RPMI7951 (cell line): ENCODE measurements at regions not wholly inside any gene's neighbourhood (a gene's known extent, or its start where the extent isn't known, plus 50 kb on each side); places are given as distances from the start of the nearest gene placed in this dataset.
A peak's percentile ranks its signal among the peaks of the same experiment; 100 is the strongest.
"Not testable (repeated sequence)": the region's sequence is repeated elsewhere in the genome, so short reads cannot be mapped to it uniquely, and the experiment has no call there.

Source experiments
- DNase-seq: peaks from one replicate; pipeline ENCODE4 v3.0.0-alpha.2; 2012; ENCODE audit warnings: low read depth

DNA sequence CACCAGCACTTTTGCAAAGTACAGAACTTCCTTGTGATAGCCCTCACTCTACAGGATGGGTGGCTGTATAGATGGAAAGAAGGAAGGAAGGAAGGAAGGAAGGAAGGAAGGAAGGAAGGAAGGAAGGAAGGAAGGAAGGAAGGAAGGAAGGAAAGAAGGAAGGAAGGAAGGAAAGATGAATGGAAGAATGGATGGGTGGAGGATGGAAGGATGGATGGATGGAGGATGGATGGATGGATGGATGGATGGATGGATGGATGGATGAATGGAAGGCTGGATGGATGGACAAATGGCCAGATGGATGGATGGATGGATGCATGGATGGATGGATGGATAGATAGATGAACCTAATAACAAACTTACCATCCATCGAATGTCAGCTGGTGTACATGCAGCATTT, 256.9 kb downstream of the ANKRD60 start:
- DNase-seq: not testable (repeated sequence)

DNA sequence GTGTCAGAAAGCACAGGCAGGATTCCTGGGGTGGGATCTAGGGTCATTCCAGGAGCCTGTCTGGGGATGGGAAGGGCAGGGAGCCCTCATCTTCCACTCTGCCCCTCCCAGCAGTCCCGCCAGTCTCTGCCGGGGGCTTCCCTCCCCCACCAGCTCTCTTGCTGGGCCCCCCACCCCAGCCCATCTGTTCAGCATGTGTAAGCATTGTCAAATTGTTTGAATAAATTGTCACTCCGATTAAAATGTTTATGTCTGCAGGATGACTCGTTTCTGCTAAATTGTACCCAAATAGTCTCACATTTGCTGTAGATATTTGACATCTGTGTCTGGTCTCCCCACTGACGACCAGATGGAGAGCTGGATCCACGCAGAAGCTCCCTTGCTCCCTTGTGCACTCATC, 257.6 kb downstream of the ANKRD60 start:
- DNase-seq: no peak

DNA sequence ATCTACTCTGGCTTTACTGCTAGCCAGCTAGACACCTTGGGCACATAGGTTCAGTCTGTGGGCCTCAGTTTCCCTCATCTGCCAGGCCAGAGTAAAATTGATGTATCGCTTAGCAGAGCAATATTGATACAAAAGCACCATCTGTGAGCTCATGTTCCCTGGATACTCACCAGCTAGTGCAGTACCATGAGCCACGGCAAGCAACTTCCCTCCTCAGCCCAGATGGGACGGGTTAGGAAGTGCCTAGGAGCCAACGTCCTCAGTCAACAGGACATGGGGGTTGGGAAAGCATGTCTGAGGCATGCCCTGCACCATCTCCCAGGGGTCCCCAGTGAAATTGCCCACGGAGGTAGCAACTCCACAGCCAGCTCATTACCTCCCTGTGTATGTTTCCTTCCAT, 258.3 kb downstream of the ANKRD60 start:
- no peak for DNase-seq

DNA sequence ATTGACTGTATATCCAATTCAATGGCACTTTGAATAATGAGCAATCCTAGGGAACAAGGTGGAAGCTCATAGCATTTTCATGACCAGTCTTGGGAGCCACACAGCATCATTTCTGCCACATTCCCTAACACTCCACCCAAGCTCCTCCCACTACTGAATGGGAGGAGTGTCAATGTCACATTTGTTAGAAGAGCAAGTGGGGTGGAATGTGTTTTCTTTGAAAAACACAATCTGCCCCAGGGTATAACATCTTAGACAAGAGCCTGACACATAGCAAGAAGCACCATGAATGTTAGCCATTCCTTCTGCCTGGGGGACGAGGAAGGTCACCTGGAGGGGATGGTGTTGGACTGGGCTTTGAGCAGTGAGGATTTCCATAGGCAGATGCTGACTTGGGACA, 258.3 kb upstream of the PMEPA1 start:
- peak; percentile 73 for DNase-seq

DNA sequence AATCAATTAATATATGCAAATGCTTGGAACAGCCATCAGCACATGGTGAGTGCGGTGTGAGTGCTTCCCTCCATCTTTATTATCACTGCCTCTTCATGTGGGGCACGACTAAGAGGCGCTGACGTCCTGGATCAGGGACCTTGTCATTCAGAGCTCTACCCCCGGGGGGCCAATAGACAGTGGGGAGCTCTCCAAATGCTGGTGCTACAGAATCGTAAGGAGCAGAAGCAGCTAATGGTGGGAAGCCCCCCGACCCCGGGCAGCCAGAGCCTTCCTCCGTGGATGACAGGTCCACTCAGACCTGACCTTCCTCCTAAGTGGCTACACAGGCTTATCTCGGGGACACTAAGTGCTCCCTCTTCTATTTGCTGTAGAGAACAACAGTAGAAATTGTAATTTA, 257.5 kb upstream of the PMEPA1 start:
- no peak for DNase-seq

DNA sequence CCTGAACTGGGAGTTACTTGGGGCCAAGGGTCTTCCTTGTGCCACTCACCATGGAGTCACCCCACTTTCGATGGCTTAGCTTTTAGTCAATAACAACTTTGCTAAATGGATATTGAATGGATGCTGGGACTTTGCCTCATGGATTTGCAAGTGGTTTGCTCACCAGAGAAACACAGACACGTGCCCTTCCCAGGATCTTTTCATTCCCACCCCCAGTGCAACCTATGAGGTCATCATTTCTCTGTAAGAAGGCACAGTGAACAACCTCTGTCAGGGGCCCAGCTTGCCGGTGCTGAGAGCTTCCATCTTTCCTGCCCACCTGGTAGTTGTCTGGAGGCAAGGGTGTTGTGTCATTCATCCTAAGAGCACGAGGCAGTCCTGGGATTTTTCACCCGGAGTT, 256.8 kb upstream of the PMEPA1 start:
- no peak for DNase-seq

DNA sequence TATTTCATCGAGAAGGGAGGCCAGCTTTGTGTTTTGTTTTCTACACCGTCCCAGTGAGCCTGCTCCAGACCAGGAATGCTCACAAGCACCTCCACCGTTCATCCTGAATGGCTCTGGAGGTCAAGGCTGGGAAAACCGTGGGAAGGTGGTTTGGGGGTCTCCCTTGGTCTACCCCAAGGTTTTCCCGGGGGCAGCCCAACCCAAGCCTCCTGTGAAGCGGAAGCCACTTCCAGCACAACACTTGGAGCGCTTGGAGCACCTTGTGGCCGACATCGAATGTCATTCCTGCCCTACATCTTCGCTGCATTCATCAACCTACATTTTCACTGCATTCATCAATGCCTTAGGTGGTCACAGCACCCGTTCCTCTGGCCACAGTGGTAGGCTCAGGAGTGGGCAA, 255.6 kb upstream of the PMEPA1 start:
- no peak for DNase-seq

DNA sequence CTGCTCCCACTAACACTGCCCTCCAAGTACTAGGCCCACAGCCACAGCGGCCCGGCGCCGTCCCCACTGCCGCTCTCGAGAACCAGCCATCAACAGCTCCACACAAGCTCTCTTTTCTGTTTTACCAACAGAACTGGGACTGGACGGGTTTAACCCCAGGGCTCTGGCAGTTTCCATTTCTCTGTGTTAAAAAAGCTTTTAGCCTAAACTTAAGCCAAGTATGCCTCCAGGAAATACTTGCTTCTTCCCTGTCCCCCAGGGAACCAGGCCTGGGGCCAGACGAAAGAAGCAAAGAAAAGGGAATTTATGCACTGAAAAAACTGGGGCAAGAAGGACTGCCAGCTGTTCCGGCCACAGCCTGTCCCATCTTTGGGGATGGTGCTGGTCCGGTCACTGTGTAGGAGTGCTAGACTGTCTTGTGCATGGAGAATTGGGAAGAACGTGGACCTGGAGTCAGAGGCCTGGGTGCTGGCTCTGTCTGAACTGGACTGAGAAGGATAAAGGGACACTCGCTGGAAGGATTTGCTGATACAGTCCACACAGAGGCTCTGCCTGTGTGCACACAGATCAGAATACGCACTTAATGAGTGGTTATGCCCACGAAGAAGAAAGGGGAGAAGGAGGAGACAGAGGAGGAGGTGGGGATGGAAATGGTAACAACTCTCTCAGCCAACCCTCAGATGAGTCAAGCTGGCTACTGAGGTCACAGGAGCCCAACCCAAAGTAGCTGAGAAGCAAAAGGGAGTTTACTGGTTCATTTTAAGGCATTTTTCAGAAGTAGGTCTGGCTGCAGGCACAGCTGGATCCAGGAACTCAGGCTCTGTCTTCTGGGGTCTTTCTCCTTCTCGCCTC, 254.4 kb upstream of the PMEPA1 start:
- DNase-seq: no peak

DNA sequence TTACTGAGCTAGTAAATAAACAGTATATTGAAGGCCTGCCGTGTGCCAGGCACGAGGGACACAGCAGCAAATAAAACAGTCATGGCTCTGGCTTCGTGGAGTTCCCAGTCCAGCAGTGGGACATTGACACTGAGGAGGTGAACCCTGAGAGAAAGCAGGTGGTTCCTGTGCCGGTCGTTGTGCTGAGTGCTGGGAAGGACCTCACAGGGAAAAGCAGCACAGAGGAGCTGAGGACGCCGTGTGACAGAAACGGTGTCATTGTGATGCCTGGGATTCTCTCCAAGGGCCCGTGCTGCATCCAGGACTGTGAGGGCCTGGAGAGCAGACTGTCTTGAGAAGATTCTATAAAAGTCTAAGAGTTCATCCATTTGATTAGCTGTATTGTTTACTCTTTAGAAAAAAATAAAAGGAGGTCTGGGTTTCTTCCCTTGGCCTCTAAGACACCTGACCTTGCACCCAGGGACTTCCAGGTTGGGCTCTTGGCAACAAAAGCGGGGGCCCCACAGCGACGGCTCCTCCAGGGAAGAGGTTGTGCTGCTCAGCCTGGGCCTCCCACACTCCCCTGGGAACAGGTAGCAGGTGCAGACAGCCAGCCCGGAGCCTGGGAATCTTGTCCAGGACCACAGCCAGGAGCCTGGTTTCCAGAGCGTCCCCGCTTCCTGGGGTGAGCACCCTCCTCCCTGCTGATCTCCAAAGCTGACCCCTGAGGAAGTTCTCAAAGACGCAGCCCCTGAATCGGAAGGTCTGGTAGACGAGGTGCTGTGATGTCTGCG, 251.2 kb upstream of the PMEPA1 start:
- no peak for DNase-seq

DNA sequence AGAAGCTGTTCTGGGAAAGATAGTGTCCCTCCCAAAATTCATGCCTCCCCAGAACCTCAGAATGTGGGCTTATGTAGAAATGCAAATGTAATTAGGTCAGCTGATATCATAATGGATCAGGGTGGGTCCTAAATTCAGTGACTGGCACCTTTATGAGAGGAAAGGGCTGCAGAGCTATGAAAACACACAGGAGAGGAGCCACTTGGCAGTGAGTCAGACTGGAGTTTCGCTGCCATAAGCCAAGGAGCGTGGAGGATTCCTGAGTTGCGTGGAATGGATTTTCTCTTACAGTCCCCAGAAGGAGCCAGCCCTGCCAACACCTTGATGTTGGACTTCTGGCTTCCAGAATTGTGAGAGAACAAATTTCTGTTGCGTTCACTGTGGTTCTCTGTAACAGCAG, 249.8 kb upstream of the PMEPA1 start:
- no peak for DNase-seq

DNA sequence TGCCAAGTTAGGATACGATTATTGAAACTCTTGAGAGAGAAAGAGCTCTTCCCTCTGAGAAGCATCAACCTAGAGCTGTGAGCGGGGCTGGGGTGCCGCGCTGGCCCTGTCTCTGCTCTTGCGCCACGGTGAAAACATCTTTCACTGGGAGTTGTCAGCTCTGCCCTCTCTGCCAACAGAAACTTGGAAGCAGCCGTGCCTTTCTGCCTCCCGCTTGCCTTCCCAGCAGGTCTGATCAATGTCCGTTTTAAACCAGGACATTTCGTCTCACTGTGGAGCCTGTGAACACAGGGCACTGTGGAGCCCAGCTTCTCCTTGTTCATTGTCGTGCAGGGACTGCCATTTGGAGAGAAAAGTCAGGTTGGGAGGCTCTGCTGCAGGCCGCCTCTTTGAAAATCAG, 249.2 kb upstream of the PMEPA1 start:
- no peak for DNase-seq

DNA sequence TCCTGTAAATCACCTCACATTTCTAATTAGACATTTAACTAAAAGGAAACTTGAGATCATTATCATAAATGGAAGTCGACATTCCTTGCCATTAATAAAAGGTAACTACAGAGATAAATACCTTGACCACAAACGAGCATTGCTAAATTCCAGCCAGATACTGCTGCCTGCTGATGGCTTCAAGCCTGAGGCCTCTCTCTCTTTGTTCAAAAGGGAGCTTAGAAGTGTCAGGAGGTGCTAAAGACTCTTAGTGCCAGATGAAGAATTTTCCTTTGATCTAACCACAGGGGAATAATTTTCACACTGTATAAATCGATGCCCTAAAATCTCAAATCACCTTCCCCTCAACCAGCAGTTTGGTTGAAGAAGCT, 248.2 kb upstream of the PMEPA1 start:
- no peak for DNase-seq

DNA sequence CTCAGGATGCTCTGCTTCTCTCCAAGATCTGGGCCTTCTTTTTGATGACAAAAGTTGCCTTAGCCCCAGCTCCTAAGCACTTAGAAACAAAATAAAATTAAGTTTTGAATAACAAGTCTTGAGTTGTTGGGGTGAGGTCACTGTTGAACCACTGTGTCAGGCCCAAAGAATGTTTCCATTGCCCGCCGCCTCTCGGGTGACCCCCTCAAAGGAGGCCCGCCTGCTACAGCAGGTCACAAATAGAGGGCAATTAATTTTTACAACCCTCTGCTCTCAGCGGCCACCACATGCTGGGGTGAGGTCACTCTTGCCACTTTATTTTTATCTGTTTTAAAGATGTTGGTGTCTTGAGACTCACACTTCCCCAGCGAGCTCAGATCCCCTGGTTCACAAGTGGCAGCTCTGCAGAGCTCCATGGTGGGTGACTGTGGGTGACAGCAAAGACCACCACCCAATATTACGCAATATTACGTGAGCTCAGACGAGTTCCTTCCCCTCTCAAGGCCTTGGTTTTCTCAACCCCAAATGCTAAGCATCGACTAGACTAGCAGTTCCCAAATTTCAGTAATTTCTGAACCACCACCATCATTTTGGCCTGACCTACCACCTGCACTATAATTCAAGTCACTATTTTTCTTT, 247.7 kb upstream of the PMEPA1 start:
- DNase-seq: peak; percentile 59

DNA sequence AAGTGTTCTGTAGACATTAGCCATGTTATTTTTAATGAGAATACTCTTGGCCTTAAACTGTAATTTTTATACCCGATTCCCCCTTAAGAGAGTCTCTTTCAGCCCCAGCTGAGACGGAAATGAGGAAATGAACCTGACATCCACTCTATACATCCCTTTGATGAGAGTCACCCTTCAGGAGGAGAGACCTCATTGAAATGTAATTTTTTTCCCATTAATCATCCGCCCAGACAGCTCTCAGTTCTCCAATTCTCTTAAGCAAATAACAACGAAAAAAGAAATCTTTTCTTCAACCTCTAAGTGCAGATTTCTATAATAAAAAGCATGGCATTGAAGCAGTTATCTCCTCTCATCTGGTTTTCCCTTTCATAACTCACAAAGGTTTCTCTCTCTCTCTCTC, 243.8 kb upstream of the PMEPA1 start:
- DNase-seq: peak; percentile 59

DNA sequence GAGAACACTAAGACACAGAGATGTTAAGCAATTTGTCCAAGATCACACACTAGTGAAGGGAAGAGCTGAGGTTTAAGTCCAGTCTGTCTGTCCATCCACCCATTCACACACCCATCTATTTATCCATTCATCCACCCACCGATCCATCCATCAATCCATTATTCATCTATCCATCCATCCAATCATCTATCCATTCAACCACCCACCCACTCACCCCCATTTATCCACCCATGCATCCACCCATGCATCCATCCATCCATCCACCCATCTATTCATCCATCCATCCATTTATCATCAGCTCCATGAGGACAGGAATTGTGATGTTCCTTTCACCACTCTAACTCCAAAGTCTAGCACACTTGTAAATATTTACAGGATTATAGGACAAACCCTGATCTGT, 242.3 kb upstream of the PMEPA1 start:
- no peak for DNase-seq

DNA sequence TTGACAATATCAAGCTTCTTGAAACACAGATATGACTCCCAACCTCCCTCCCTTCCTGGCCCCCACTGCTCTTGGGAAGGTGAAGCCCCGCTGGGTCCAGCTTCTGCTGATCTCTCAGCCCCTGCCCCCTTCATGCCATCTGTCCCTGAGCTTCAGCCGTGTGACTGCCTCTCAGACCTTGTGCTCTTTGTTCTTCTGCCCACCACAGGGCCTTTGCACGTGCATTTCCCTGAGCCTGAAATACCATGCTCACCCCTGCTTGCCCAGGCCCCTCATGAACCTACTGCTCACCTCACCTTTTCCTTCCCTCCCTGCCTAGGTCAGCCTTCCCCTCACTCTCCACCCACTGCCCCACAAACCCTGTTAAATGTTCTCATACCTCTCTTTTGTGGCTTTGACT, 241.7 kb upstream of the PMEPA1 start:
- DNase-seq: no peak

DNA sequence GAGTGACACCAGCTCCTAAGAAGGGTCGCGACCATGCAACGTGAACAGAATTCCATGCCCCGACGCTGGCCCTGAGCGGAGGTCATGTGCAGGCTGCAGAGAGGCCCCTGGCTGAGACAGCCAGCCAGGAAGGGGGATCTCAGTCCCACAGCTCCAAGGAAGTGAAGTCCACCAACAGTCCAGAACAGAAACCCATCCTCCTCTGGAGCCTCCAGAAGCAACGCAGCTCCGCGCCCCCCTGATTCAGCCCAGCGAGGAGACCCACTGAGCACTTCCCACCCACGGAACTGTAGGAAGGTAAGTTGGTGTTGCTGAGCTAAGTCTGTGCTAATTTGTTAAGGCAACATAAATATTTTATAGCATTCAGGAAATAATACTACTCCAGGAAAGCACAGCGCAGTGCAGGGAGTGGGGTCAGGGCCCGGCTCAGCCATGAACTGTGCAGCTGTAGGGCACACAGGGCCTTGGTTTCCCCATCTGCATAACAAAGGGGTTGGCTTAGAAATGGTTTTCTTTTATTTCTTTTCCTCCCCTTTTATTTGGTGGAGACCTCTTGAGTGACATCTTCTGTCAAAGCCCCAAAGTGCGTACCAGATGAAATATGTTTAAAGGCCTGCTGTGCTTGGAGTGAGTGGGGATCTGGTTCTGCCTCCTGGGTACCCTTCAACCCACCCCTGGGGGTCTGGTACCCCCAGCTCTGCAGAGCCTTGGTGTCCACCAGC, 241.1 kb upstream of the PMEPA1 start:
- no peak for DNase-seq

DNA sequence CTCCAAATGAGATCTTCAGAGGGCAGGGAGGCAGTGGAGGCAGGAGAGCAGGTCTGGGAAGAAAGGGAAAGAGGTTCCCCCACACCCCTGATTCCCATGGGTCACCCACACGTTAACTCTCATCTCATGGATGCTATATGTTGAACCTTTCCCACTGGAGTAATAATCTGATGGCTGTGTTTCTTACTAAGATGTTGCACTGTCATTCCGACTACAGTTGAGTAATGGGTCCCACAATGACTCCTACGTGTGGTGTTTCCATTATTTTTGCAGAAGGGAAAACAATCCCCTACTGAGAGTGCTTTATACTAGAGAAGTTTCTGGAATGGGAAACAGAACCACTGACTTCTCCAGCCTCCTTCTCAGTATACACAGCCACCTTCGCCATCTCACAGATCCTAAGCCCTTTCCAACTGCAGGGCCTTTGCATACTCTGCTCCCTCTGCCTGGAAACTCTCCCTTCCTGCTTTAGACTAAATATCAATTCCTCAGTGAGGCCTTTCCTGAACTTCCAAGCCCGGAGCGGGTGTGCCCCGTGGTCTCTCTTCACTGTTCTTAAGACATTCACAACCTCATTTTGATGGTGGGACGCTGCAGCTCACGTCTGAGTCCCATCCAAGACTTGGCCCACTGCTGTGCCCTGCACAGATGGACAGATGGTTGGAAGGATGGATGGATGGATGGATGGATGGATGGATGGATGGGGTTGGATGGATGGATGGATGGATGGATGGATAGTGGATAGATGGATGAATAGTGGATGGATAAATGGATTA, 238.6 kb upstream of the PMEPA1 start:
- DNase-seq: no peak

DNA sequence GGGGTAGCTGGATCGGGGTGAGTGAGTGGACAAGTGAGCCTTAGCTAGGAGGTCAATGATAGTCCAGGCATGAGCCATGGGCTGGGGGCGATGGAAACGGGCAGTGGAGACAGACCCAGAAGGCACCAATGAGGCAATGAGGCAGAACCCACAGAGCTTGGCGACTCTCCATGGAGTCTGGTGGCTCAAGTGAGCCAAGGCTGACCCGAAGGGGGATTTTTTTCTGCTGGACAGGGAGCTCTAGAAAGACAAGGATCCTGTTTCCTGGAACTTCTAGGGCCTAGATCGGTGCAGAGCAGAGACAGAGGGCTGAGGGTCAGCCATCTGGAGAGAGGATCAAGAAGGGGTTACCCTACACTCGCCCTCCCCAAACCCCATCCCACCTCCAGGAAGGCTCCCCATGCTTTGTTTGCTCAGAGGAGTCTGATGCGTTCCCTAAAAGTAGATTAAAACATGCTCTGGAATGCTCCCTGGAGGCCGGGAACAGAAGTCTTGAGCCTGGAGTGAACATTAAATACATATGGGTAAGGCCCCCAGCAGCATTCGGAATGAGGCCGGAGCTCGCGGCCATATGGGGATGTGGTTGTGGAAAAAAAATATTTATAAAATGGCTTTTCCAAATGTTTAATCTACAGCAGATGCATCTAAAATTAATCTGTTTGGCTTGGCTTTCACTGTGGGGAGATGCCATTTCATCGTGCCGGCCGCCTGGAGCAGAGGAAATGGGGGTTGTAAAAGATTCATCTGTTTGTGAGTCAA, 237.8 kb upstream of the PMEPA1 start:
- peak; percentile 98 for DNase-seq

DNA sequence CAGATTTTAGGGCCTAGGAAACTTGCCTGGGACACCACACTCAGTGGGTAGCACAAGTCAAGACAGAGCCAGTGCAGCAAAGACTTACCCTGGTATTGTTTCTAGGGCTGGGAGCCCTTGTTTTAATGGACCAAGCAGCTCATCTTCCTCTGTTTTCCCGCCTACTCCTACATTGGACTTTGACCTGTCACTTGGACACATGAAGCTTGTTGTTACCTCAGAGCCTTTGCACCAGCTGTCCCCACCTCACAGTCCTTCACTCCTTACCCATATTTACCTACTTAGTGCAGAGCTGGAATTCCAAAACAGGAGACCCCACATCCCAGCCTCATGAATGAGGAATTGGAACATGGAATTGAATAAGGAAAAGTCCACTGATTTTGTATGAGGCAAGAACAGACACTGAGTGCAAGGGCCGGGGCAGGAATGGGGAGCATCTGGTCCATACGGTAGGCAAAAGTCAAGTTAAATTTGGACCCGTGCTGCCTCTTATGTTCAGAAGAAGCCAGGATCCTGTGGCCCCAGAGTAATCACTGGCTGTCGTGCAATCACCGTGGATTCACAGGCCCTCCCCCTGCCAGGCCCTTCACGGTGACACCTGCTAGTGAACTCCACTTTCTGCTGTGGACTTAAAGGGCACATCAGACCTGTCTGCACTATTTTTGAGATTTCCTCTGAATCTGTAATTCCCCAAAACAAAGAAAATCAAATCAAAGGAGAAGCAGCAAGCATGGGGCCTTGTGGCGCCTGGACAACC, 236.9 kb upstream of the PMEPA1 start:
- no peak for DNase-seq
